Hippocampal formation (tissue), 2 donors: ENCODE measurements at regions not wholly inside any gene's neighbourhood (a gene's known extent, or its start where the extent isn't known, plus 50 kb on each side); places are given as distances from the start of the nearest gene placed in this dataset.
A peak's percentile ranks its signal among the peaks of the same experiment; 100 is the strongest.
"Not testable (repeated sequence)": the region's sequence is repeated elsewhere in the genome, so short reads cannot be mapped to it uniquely, and the experiment has no call there.

ENCODE experiments used
- DNase-seq, 2 donors: peaks; one replicate each; lab custom pipeline; 2025; lab: John Stamatoyannopoulos, UW

GRCh38 chr6:118719351-118720124 is 68.1 kb upstream of the CEP85L start:
- no peak for DNase-seq

GRCh38 chr6:118718903-118719302 is 67.5 kb upstream of the CEP85L start:
- no peak for DNase-seq

GRCh38 chr6:118718297-118718696 is 66.9 kb upstream of the CEP85L start:
- DNase-seq: no peak

- DNase-seq: no peak
Measured at GRCh38 chr6:118717106-118717505, 65.7 kb upstream of the CEP85L start.

- DNase-seq: not testable (repeated sequence)
Measured at GRCh38 chr6:118715907-118716306, 64.5 kb upstream of the CEP85L start.

GRCh38 chr6:118715376-118715775 is 64.0 kb upstream of the CEP85L start:
- DNase-seq: no peak

DNA sequence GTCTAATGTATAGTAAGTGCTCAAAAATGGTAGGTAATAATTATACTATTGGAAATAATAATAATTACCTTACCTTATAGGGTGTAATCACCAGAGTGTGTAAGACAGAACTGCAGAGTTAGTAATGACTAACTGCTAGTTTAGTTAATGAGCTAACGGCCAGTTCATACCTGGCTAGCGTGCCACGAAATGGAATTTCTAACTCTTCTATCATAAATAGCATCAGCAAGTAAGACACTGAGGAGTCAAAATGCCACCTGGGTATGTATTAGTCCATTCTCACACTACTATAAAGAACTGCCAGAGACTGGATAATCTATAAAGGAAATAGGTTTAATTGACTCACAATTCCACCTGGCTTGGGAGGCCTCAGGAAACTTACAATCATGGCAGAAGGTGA is 63.4 kb upstream of the CEP85L start:
- DNase-seq: no peak

- no peak for DNase-seq
Measured at GRCh38 chr6:118712969-118713368, 61.6 kb upstream of the CEP85L start.

DNA sequence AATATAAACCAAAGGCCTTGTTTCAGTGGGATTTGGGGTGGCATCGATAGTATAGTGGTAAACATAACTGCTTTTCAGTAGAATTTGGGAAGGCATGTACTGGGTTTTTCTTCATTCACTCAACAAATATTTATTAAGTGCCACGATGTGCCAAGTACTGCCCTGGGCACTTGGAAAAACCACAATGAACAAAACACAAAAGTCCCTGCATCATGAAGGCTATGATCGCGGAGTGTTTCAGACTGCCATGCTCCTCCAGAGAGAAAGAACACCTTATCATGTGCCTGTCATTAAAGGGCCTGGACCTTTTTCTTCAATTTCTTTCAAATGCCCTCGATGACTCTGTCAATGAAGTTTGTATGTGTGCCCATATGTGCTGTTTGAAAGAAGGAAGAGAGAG is 59.2 kb upstream of the CEP85L start:
- DNase-seq: no peak

DNA sequence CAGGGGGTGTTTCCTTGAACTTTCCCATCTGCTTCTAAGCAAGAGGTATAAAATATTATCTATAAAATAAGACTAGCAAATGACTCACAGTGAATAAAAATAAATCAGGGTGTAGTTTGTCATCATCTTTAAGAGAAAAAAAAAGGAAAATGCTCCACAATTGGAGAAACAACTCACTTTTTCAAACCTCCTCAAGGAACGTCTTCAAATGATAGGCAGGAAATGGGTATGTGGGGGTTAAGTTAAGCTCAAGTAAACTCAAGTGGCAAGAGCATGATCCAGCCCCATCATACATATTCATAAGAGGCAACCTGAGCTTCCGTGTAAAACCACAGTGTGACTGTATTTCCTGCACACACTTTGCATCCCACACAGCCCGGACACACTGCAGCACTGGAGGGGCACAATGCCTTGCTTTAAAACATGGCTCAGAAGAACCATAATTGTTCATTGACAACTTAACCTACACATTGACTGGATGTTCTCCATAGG is 58.5 kb upstream of the CEP85L start:
- no peak for DNase-seq

- no peak for DNase-seq
Measured at GRCh38 chr6:118708744-118709143, 57.4 kb upstream of the CEP85L start.

- DNase-seq: no peak
Measured at GRCh38 chr6:118708055-118708454, 56.7 kb upstream of the CEP85L start.

GRCh38 chr6:118706702-118707101 is 55.3 kb upstream of the CEP85L start:
- DNase-seq: no peak

GRCh38 chr6:118705544-118706491 is 54.4 kb upstream of the CEP85L start:
- DNase-seq: no peak

- peak in 1 of 2 donors; percentile 24 for DNase-seq
Measured at GRCh38 chr6:118704915-118705314, 53.5 kb upstream of the CEP85L start.

DNA sequence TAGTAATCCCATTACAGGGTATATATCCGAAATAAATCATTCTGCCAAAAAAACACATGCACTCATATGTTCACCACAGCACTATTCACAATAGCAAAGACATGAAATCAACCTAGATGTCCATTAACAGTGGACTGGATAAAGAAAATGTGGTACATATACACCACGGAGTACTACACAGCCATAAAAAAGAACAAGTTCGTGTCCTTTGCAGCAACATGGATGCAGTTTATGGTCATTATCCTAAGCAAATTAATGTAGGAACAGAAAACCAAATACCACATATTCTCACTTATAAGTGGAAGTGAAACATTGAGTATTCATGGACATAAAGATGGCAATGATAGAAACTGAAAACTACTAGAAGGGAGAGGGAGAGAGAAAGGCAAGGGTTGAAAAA is 49.9 kb upstream of the CEP85L start:
- not testable (repeated sequence) for DNase-seq
